HepG2 (cell line): ENCODE measurements at regions not wholly inside any gene's neighbourhood (a gene's known extent, or its start where the extent isn't known, plus 50 kb on each side); places are given as distances from the start of the nearest gene placed in this dataset.

ENCODE experiments used
- ATAC-seq: fragments of 200-7000 bp; cut with Tn5 transposase; 3 replicates; pipeline ENCODE4 v1.9.1; 2020; ENCODE audit warnings: mild to moderate bottlenecking, moderate library complexity
- BruUV-seq: library from RNA; stranded (reverse); fragments of 400-500 nt; replicated peaks from 2 replicates; lab custom pipeline; 2021; lab: Mats Ljungman, UMichigan
- CTCF ChIA-PET: fragments of 300-600 bp; formaldehyde crosslinking; extraction: SDS; loops from one replicate; lab custom pipeline; 2021; ENCODE audit warnings: low total read pairs, inconsistent platforms, low intra/inter-chr PET ratio; lab: Yijun Ruan, JAX
- POLR2A ChIA-PET: fragments of 350-600 bp; sonication (Branson Sonifier 250); formaldehyde crosslinking; loops from one replicate; lab custom pipeline; 2020; ENCODE audit warnings: antibody characterized with exemption, inconsistent platforms; lab: Yijun Ruan, JAX
- DNase-seq: peaks from one replicate; pipeline ENCODE4 v3.0.0-alpha.2; 2015; ENCODE audit warnings: low spot score
- FAIRE-seq: peaks from 3 replicates; lab custom pipeline; 2011; peaks lifted over from hg19 to GRCh38; lab: Jason Lieb, UNC
- H2AFZ ChIP-seq: one replicate; pipeline ENCODE4 v1.6.1; 2011; ENCODE audit warnings: low read length, inconsistent platforms
- H3K27ac ChIP-seq: fragments of 300-600 bp; 3 replicates; pipeline ENCODE4 v1.8.0; 2011; ENCODE audit warnings: mixed run types, mild to moderate bottlenecking, mixed read lengths, low read length, inconsistent platforms; ENCODE audit not compliant: insufficient read depth; ENCODE audit errors: extremely low read length
- H3K27me3 ChIP-seq, 2 experiments: fragments of 200-600 bp in 1 of 2; 2 replicates in 1 of 2; 3 replicates in 1 of 2; pipeline versions ENCODE4 v1.6.0 to v1.8.0; 2011; ENCODE audit warnings: low read length in 2 of 2, mild to moderate bottlenecking in 2 of 2, moderate library complexity in 2 of 2, inconsistent platforms in 1 of 2; ENCODE audit not compliant: insufficient read depth in 2 of 2, control insufficient read depth in 1 of 2
- H3K36me3 ChIP-seq, 2 experiments: fragments of 200-600 bp in 1 of 2; replicated peaks in 1 of 2; 2 replicates in 1 of 2; 3 replicates in 1 of 2; pipeline versions ENCODE4 v1.5.1 to v1.8.0; 2011; ENCODE audit warnings: low read length in 2 of 2, inconsistent platforms in 1 of 2; ENCODE audit not compliant: insufficient read depth in 2 of 2, control insufficient read depth in 1 of 2
- H3K4me1 ChIP-seq: 2 replicates; pipeline ENCODE4 v1.5.1; 2012; ENCODE audit warnings: low read length, inconsistent platforms; ENCODE audit not compliant: insufficient read depth
- H3K4me2 ChIP-seq: 2 replicates; pipeline ENCODE4 v1.6.0; 2011; ENCODE audit warnings: low read depth, low read length, inconsistent platforms
- H3K4me3 ChIP-seq, 3 experiments: fragments of 200-600 bp in 1 of 3; sonication (generic), shearing (Covaris generic) in 1 of 3; replicated peaks in 1 of 3; 2 replicates each; pipeline ENCODE4 v1.5.1; 2011 to 2016; ENCODE audit warnings: low read length in 3 of 3, inconsistent platforms in 2 of 3, low read depth in 2 of 3, mild to moderate bottlenecking in 2 of 3, control low read depth in 1 of 3, mixed read lengths in 1 of 3; ENCODE audit not compliant: insufficient read depth in 1 of 3
- H3K79me2 ChIP-seq: one replicate; pipeline ENCODE4 v1.6.1; 2011; ENCODE audit warnings: low read length, inconsistent platforms; ENCODE audit not compliant: insufficient read depth
- H3K9ac ChIP-seq: 2 replicates; pipeline ENCODE4 v1.6.0; 2011; ENCODE audit warnings: mild to moderate bottlenecking, low read depth, low read length, inconsistent platforms; ENCODE audit not compliant: insufficient read depth
- H3K9me3 ChIP-seq: 2 replicates; pipeline ENCODE4 v1.5.1; 2012; ENCODE audit warnings: mild to moderate bottlenecking, low read length
- H4K20me1 ChIP-seq: 2 replicates; pipeline ENCODE4 v1.6.0; 2011; ENCODE audit warnings: inconsistent platforms, mild to moderate bottlenecking, low read length, moderate library complexity; ENCODE audit not compliant: insufficient read depth
- AKAP8 ChIP-seq: sonication (generic); formaldehyde crosslinking; IDR thresholded peaks from 2 replicates; pipeline ENCODE4 v1.5.1; 2020; ENCODE audit warnings: mild to moderate bottlenecking, missing genetic modification reagents
- HOXA7 ChIP-seq: sonication (generic); formaldehyde crosslinking; IDR thresholded peaks from 2 replicates; pipeline ENCODE4 v1.8.1; 2022; ENCODE audit warnings: mild to moderate bottlenecking, missing genetic modification reagents, moderate library complexity
- KAT2B ChIP-seq: fragments of 150-350 bp; IDR thresholded peaks from 2 replicates; pipeline ENCODE4 v1.6.1; 2014; ENCODE audit warnings: low read depth, low read length, borderline replicate concordance
- LCORL ChIP-seq, 2 experiments: fragments of 450-650 bp in 1 of 2; sonication (generic) in 1 of 2; formaldehyde crosslinking in 1 of 2; IDR thresholded peaks; 2 replicates each; pipeline versions ENCODE4 v1.5.0 to v1.6.1; 2017 to 2020; ENCODE audit warnings: antibody characterized with exemption in 1 of 2, missing genetic modification reagents in 1 of 2
- MBD4 ChIP-seq: IDR thresholded peaks from 2 replicates; pipeline ENCODE4 v1.6.1; 2012; ENCODE audit warnings: low read length, inconsistent platforms, borderline replicate concordance
- SMC3 ChIP-seq: IDR thresholded peaks from 2 replicates; pipeline ENCODE4 v1.6.1; 2011; ENCODE audit warnings: low read length, improper control_type of control experiment
- ZBTB38 ChIP-seq: sonication (generic); formaldehyde crosslinking; IDR thresholded peaks from 2 replicates; pipeline ENCODE4 v1.5.1; 2020; ENCODE audit warnings: mild to moderate bottlenecking, missing genetic modification reagents
- ZFYVE20 ChIP-seq: sonication (generic); formaldehyde crosslinking; IDR thresholded peaks from 2 replicates; pipeline ENCODE4 v1.8.0; 2023; ENCODE audit warnings: low read depth, mild to moderate bottlenecking, moderate library complexity, missing genetic modification reagents, borderline replicate concordance
- ZNF138 ChIP-seq: sonication (generic); formaldehyde crosslinking; IDR thresholded peaks from 2 replicates; pipeline ENCODE4 v1.5.0; 2020; ENCODE audit warnings: mild to moderate bottlenecking, low read depth, missing genetic modification reagents
- ZNF20 ChIP-seq: sonication (generic); formaldehyde crosslinking; IDR thresholded peaks from 2 replicates; pipeline ENCODE4 v1.4.0; 2020; ENCODE audit warnings: mild to moderate bottlenecking, moderate library complexity, missing genetic modification reagents
- ZNF607 ChIP-seq: sonication (generic); formaldehyde crosslinking; IDR thresholded peaks from 2 replicates; pipeline ENCODE4 v1.5.1; 2020; ENCODE audit warnings: missing genetic modification reagents, mild to moderate bottlenecking, borderline replicate concordance
- ZNF773 ChIP-seq: sonication (generic); formaldehyde crosslinking; IDR thresholded peaks from 2 replicates; pipeline ENCODE4 v1.4.0; 2020; ENCODE audit warnings: missing genetic modification reagents, borderline replicate concordance
- ZZZ3 ChIP-seq: sonication (generic); formaldehyde crosslinking; IDR thresholded peaks from 2 replicates; pipeline ENCODE4 v1.4.0; 2020; ENCODE audit warnings: missing genetic modification reagents, mild to moderate bottlenecking, borderline replicate concordance
- WGBS: methylation state at CpG from one replicate; pipeline ENCODE4 v1.1.6; 2017; ENCODE audit warnings: low lambda C conversion rate; 5-methylcytosine and 5-hydroxymethylcytosine counted together
- in situ Hi-C: cut with HindIII; loops from 2 replicates; pipeline ENCODE4 v1.10.0; 2017; ENCODE audit warnings: low pct_unique_long_range_greater_than_20kb; ENCODE audit not compliant: extremely low pct_ligation_motif_present
- intact Hi-C: fragments of 100-400 bp; cut with micrococcal nuclease; formaldehyde crosslinking; loops from one replicate; pipeline ENCODE4 v1.10.0; 2022; ENCODE audit not compliant: unreplicated experiment
- TF ChIP-seq, protein P1 (sequence below): IDR thresholded peaks from 2 replicates; pipeline ENCODE4 v1.6.1; 2012; ENCODE audit warnings: low read depth, low read length, improper control_type of control experiment
- TF ChIP-seq, protein P2 (sequence below): IDR thresholded peaks from 2 replicates; pipeline ENCODE4 v1.6.1; 2016; ENCODE audit warnings: low read depth, borderline replicate concordance

DNA sequence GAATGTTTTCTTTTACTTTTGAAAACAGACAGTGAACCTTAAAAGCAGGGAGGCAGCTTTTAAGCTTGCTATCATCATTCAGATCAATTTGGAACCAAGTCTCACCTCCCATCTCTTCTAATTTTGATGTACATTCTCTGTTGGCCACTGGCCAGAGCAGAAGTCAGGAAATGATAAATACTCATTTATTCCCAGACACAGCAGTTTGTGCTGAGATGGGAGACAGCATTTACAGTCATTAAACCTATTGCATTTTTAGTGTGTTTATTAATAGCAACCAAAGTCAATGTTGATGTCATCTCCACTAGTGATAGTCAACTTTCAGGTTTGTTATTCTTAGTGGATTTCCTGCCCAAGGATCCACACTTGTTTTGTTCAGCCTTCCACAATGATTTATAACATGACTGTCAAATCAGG is 320.0 kb upstream of the ATP2B1 start (continued):
- TF ChIP-seq ZZZ3 (CRISPR knock-in tag) (no peak), LCORL (IDR thresholded peaks at IDR 0.05) (no peak), LCORL (CRISPR knock-in tag; IDR thresholded peaks at IDR 0.05) (no peak)
- TF ChIP-seq, all 625 proteins: peak for 0

DNA sequence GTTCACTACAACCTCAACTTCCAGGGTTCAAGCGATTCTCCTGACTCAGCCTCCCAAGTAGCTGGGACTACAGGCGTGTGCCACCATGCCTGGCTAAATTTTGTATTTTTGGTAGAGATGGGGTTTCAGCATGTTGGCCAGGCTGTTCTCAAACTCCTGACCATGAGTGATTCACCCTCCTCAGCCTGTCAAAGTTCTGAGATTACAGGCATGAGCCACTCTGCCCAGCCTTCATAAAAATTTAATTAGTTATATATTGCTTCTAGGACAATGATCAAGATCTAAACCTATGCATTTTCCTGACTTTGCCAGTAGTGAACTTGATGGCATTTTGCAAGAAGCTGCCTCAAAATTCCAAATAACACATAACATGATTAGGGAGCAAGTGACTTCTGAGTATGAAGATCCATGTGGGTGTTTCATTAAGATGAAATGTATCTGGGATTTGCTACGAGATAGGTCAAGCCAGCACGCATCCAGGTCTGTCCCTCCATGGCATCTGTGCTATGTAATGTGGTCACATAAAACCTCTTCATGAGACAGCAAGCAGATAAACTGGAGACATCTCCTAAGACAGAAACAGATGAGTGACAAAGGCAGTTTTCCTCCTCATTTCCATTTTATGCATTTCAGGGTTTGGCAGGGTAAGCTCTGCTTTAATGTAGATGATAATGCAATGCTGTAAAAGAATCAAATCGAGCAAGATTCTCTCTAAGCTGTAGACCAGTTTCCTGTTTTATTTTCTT is 319.4 kb upstream of the ATP2B1 start:
- H3K27ac ChIP-seq: no peak overlapping the region

DNA sequence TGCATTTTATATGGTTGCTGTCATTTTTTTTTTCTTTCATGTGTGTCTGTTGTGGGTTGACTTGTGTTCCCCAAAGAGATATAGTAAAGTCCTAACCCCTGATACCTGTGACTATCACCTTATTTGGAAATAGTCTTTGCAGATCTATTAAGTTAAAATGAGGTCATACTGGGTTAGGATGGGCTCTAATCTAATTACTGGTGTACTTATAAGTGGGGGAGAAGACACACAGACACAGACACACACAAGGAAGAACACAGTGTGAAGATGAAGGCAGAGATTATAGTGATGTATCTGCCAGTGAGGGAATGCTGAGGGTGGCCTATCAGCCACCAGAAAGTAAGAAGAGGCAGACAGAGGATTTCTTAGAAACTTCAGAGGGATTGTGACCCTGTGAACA is 318.4 kb upstream of the ATP2B1 start:
- no TSS peak for BruUV-seq
- in situ Hi-C loops: no loop called here
- no peak overlapping the region for H3K4me3 ChIP-seq
- TF ChIP-seq, protein P1, sequence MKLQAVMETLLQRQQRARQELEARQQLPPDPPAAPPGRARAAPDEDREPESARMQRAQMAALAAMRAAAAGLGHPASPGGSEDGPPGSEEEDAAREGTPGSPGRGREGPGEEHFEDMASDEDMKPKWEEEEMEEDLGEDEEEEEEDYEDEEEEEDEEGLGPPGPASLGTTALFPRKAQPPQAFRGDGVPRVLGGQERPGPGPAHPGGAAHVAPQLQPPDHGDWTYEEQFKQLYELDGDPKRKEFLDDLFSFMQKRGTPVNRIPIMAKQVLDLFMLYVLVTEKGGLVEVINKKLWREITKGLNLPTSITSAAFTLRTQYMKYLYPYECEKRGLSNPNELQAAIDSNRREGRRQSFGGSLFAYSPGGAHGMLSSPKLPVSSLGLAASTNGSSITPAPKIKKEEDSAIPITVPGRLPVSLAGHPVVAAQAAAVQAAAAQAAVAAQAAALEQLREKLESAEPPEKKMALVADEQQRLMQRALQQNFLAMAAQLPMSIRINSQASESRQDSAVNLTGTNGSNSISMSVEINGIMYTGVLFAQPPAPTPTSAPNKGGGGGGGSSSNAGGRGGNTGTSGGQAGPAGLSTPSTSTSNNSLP: no peak
- TF ChIP-seq ZNF773 (CRISPR knock-in tag) (no peak), HOXA7 (CRISPR knock-in tag) (no peak), ZBTB38 (CRISPR knock-in tag) (no peak), AKAP8 (no peak), ZNF607 (no peak), ZFYVE20 (CRISPR knock-in tag) (no peak), KAT2B (no peak), ZNF138 (no peak), MBD4 (no peak)
- TF ChIP-seq, protein P2, sequence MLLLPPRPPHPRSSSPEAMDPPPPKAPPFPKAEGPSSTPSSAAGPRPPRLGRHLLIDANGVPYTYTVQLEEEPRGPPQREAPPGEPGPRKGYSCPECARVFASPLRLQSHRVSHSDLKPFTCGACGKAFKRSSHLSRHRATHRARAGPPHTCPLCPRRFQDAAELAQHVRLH (CRISPR knock-in tag): no peak
- TF ChIP-seq, all 625 proteins: peak for 0
- intact Hi-C loops: no loop called here
- Histone ChIP-seq H4K20me1 (no peaks in the 10 kb centered on the region), H3K79me2 (no peaks in the 10 kb centered on the region), H3K4me1 (no peaks in the 10 kb centered on the region), H3K9ac (no peak overlapping the region), H3K27ac (no peak overlapping the region), H3K27me3 (no peaks in the 10 kb centered on the region), H2AFZ (no peak overlapping the region), H3K4me2 (no peak overlapping the region), H3K9me3 (no peaks in the 10 kb centered on the region), H3K36me3 (no peaks in the 10 kb centered on the region)
- ChIA-PET POLR2A (no interaction called here), CTCF (no interaction called here)
- no peak for DNase-seq
- ATAC-seq: no peak
- no peak for FAIRE-seq

More for the DNA sequence above, 319.4 kb upstream of the ATP2B1 start:
- DNase-seq (no peak), ATAC-seq (no peak)
- ChIA-PET POLR2A (no interaction called here), CTCF (no interaction called here)
- no peak overlapping the region for H3K9ac ChIP-seq
- no peaks in the 10 kb centered on the region for H3K9me3 ChIP-seq
- H3K36me3 ChIP-seq: no peaks in the 10 kb centered on the region
- WGBS: 19% methylated on average over 5 of the region's 5 CpGs
- intact Hi-C loops: no loop called here
- no peak overlapping the region for H3K4me2 ChIP-seq
- no peaks in the 10 kb centered on the region for H3K79me2 ChIP-seq
- H3K4me1 ChIP-seq: no peaks in the 10 kb centered on the region
- TF ChIP-seq ZNF20: no peak
- no peak for TF ChIP-seq SMC3
- TF ChIP-seq, all 625 proteins: peak for 0
- FAIRE-seq: no peak
- H3K4me3 ChIP-seq: no peak overlapping the region
- no peaks in the 10 kb centered on the region for H3K27me3 ChIP-seq
- in situ Hi-C loops: no loop called here
- no TSS peak for BruUV-seq
- H2AFZ ChIP-seq: no peak overlapping the region
- H4K20me1 ChIP-seq: no peaks in the 10 kb centered on the region
